ENCODE measurements at regions not wholly inside any gene's neighbourhood (a gene's known extent, or its start where the extent isn't known, plus 50 kb on each side); places are given as distances from the start of the nearest gene placed in this dataset.

DNA sequence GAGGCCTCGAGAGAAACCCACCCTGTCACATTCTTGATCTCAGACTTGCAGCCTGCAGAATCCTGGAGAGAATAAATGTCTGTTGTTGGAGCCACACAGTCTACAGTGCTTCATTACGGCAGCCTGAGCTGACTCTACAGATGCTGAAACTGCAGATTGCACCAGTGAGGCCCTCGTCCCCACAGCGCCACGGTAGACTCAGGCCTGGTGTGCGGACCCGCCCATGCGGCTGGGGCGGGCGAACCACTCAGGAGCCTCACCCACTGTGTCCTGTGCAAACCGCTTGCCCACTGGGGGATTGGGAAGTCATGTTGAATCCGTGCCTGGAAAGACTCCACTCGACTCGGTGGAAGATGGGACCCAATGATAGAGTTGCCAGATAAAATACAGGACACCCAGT, 125.2 kb upstream of the COPS8 start:
- no peaks in the 10 kb centered on the region for H3K9me3 Mint-ChIP-seq
- H3K36me3 Mint-ChIP-seq (ENCODE audit: low read depth) = no peaks in the 10 kb centered on the region
- DNase-seq = no peak
- H3K27me3 Mint-ChIP-seq (ENCODE audit: insufficient read depth) = peaks cover 22% of the 10 kb centered on the region
- H3K27ac Mint-ChIP-seq = no peak overlapping the region
- TF ChIP-seq CTCF (IDR thresholded peaks at IDR 0.05) = no peak
- H3K4me3 Mint-ChIP-seq = no peak overlapping the region
- H3K4me1 Mint-ChIP-seq (ENCODE audit: low read depth) = no peaks in the 10 kb centered on the region

DNA sequence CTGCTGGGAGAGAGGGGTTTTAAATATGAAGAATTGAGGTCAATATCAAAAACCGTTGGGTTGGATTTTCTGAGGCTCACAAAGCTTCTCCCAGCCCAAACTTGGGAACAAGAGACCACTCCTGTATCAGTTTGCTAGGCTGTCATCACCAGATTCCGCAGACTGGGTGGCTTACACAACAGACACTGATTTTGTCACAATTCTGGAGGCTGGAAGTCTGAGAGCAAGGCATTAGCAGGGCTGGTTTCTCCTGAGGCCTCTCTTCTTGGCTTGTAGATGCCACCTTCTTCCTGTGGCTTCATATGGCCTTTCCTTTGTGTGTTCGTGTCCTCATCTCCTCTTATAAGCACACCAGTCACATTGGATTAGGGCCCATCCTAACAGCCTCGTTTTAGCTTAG, 122.9 kb upstream of the COPS8 start:
- no peaks in the 10 kb centered on the region for H3K4me1 Mint-ChIP-seq (ENCODE audit: low read depth)
- no peaks in the 10 kb centered on the region for H3K9me3 Mint-ChIP-seq
- H3K4me3 Mint-ChIP-seq = no peak overlapping the region
- H3K27ac Mint-ChIP-seq = no peak overlapping the region
- no peak for DNase-seq
- no peak for TF ChIP-seq CTCF (IDR thresholded peaks at IDR 0.05)
- peaks cover 24% of the 10 kb centered on the region for H3K27me3 Mint-ChIP-seq (ENCODE audit: insufficient read depth)
- H3K36me3 Mint-ChIP-seq (ENCODE audit: low read depth) = no peaks in the 10 kb centered on the region

DNA sequence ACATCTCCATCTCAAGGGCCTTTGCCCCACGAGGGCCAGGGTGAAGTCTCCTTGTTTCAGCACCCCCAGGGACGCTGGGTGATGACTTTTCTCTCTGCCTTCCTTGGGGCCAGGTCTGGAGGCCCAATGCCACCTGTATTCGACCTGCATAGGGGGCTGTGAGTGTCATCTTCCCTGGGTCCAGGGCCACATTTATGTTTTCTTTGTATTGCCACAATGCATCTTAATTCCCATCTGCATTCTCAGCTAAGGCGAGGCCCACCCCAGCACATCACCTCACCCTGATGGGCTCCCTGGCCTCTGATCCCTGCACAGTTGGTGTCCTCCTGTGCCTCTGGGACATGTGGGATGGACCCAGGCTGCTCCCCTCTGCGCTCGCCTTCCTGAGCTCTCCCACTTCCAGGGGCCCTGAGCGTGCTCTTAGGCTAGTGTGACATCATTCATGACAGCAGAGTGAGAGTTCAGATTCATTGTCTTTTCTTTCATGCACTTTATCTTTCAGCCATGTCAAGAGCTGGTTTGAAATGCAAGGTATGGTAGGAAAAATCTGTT, 122.0 kb upstream of the COPS8 start:
- Mint-ChIP-seq H3K27ac (no peak overlapping the region), H3K36me3 (ENCODE audit: low read depth) (no peaks in the 10 kb centered on the region), H3K9me3 (no peaks in the 10 kb centered on the region), H3K4me3 (no peak overlapping the region), H3K4me1 (ENCODE audit: low read depth) (no peaks in the 10 kb centered on the region), H3K27me3 (ENCODE audit: insufficient read depth) (peaks cover 24% of the 10 kb centered on the region)
- DNase-seq = no peak
- TF ChIP-seq CTCF (IDR thresholded peaks at IDR 0.05) = no peak

DNA sequence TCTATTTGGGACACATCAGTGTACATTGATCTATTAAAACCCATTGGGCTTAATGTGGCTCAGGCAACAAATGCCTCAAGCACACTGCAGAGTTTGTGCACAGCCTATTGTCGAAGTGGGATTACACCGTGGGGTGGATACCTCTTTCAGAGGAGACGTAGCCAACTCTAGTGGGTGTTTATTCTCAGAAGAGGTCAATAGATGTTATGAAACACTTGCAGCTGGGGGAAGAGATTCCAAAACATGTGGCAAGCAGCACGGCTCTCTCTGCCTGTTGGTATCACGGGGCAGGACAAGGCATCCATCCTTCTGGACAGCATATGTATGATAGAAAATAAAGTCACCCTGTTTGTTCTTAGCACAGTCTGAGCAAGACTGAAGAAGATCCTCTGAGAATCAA, 121.4 kb upstream of the COPS8 start:
- no peak for DNase-seq
- Mint-ChIP-seq H3K4me3 (no peak overlapping the region), H3K27ac (no peak overlapping the region), H3K36me3 (ENCODE audit: low read depth) (no peaks in the 10 kb centered on the region), H3K9me3 (no peaks in the 10 kb centered on the region), H3K27me3 (ENCODE audit: insufficient read depth) (peaks cover 26% of the 10 kb centered on the region), H3K4me1 (ENCODE audit: low read depth) (no peaks in the 10 kb centered on the region)
- no peak for TF ChIP-seq CTCF (IDR thresholded peaks at IDR 0.05)

GRCh38 chr2:236965021-236965840, 120.5 kb upstream of the COPS8 start:
- no peak for TF ChIP-seq CTCF (IDR thresholded peaks at IDR 0.05)
- H3K9me3 Mint-ChIP-seq = no peaks in the 10 kb centered on the region
- H3K27ac Mint-ChIP-seq = no peak overlapping the region

More at GRCh38 chr2:236965021-236965840, 120.5 kb upstream of the COPS8 start:
- peaks cover 31% of the 10 kb centered on the region for H3K27me3 Mint-ChIP-seq (ENCODE audit: insufficient read depth)
- no peaks in the 10 kb centered on the region for H3K36me3 Mint-ChIP-seq (ENCODE audit: low read depth)
- H3K4me3 Mint-ChIP-seq = no peak overlapping the region
- DNase-seq = no peak
- H3K4me1 Mint-ChIP-seq (ENCODE audit: low read depth) = no peaks in the 10 kb centered on the region

Data from HFFc6 (cell line).